Stimulated activated CD4-positive, alpha-beta T cell treated with anti-CD3 and anti-CD28 coated beads, Interleukin-15, amount 100 ng/mL, for 1 hour (primary cell): ENCODE measurements at regions not wholly inside any gene's neighbourhood (a gene's known extent, or its start where the extent isn't known, plus 50 kb on each side); places are given as distances from the start of the nearest gene placed in this dataset.
"Not testable (repeated sequence)": the region's sequence is repeated elsewhere in the genome, so short reads cannot be mapped to it uniquely, and the experiment has no call there.

Source experiments
- DNase-seq, 2 donors: peaks; one replicate each; pipeline ENCODE4 v3.0.0-alpha.2; 2020; ENCODE audit warnings: low read depth in 1 of 2, low spot score in 1 of 2

DNA sequence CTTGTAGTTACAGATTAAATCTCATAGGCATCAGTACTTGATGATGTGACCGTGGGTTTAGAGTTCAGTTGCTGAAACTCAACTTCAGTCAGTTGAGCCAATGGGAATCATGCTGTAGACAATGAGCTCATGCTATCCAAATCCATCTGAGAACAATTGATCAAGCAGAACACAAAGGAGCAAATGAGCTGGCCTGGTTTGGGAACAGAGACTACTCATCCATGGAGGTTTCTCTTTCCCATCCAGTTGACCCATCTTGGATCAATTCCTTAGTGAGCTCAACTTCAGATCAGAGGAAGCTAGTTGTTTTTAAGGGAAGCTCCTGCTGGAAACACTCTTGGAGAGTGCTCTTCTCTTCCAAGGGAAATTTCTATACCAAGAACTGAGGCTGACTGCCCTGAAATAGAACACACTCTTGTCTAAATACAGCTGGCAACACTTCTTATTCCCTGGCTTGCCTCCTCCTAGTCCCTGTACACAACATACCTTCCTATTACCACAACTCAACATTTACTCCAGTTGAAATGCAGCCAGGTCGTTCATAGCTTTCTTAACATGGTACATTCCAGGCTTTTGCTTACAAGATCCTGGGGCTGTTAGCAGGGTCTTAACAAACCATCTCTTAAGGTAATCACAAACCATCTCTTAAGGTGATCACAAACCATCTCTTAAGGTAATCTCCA, 203.9 kb upstream of the PRDM1 start:
- no peak for DNase-seq

DNA sequence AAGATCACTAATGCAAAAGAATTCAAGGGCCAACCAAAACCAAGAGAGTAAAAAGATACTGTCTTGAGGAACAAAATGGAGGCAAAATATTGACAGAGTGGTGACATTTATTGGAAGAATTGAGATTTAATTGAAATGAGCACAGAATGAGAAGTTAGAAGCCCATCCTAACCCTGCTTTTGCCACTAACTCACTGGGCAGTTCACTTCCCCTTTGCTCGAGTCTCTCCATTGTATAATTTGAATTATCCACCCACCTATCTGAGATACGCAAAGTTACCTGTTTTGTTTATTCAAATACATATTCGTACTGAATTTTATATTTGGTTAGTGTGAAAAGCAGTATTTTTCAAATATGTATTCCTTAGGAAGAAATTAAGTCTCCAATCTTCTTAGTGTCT, 204.5 kb upstream of the PRDM1 start:
- DNase-seq = no peak

DNA sequence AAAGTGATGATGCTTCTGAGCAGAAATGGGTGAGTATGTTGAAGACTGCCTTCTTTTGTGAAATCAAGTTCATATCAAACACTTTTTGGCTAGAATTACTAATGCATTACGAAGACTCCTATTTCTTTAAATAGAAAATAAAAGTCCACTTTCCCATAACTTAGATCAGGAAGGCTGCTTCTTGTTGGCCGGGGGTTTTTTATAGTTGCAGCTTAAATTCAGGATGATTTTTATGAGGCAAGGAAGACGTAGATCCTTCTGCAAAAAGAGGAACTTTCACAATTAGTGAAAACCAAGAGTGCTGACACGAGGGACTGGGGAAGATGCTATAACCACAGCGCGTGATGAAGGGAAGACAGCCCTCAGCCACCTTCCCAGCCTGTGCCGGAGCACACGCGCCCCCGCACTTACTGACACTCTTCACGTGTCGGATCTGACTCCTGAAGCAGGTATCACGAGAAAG, 206.1 kb upstream of the PRDM1 start:
- DNase-seq = peak in 1 of 2 donors; percentile 1

DNA sequence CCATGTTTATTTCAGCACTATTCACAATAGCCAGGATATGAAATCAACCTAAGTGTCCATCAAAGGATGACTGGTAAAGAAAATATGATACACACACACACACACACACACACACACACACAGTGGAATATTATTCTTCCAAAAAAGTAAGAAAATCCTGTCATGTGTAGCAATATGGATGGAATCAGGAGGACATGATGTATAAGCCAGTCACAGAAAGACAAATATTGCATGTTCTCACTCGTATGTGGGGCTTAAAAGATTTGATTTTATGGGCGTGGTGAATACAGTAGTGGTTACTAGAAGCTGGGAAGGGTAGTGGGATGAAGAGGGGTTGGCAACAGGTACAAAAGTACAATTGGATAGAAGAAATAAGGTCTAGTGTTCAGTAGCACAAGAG, 207.0 kb upstream of the PRDM1 start:
- no peak for DNase-seq

DNA sequence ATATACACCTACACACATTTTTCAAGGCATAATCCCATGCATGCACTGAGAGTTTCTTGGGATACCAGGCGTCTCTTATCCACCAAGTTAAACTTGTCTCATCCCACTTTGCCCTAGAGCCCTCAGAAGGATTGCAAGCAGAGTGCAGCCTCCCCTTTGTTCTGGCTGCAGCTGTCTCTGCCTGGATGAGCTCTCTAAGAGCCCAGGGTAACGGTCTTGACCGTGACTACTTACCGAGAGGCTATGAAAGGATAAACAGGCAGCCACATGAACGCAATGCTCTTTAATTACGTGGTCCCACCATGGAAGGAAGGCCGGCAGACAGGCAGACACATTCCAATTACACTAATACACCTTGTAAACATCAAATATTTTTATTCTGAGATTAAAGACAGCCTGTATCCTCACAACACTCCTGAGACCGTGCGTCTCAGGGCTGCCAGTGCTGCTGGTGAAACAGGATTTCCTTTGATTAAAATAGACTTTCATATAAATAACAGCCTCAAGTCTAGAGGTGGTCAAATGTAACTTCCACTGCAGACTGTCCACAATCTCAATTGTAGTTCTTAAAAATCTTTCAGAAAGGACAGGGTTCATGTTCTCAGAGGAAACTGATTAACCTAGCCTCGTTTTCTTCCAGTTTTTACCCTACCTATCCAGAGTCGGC, 210.0 kb upstream of the PRDM1 start:
- DNase-seq = no peak

DNA sequence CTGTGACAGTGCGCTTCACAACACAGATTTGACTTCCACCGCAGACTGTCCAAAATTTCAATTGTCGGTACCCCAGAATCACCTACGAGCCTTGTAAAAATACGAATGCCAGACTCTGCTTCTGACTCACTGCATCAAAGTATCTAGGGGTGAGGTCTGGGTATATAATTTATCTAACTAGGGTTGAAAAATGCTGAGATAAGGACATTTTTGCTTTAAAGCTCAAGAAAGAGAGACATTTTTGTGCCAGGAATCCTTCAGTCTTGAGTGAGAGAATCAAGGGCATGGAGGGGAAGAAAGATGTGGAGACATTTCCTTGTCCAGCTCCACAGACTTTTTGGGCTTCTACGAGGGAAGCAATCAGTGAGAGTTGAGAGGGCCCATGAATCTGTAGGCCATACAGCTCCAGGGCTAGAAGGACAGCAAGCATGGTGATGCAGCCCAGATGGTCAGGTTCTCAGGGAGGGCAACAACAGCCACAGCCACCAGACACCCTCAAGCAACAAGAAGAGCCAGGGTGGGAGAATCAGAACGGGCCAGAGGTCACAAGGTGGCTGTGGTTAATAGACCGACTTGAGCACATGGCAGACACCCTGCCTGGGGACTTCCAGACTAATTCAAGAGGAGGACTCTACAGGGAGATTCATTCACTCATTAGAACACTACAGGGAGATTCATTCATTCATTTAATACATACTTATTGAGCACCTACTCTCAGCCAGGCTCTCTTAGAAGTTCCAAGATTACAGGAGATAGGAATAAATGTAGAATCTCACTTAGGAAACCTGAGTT, 211.1 kb upstream of the PRDM1 start:
- no peak for DNase-seq

DNA sequence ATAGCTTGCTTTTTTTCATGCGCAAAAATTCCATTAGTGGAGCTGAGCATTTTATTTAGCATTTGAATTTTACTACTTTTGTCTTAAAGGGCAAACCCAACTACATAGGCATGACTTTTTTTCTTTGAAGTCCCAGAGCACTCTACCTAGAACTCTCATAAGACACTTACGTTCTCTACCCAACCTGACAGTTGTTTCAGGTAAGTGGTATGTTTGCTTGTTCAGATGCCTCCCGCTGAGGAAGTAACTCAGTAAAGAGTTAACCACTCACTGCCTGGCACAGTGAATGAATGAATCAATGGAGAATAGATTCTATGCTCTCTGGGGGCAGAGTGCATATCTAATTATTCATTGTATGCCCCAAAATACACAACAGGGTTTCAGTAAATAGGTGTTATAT, 212.3 kb upstream of the PRDM1 start:
- DNase-seq = no peak

DNA sequence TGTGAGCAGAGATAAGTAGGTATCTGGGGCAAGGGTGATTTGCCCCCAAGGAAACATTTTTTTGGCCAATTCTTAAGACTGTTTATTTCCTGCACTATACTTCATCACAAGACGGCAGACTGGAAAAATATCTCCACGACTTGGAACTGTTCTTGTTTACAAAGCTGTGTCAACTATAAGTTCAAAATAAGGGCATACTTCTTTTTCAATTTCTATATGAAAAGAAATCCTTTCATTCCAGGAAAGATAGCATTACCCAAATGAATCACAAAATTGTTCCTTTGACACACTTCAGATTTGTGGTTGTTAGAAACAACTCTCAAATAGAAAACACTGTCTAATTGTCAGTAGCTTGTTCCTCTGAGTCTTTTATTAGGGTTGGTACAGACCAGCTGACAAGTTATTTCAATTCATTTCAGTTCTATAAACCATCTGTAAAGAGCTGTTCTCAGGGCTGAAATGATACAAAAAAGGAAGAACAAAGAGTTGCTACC, 212.9 kb upstream of the PRDM1 start:
- DNase-seq = no peak

DNA sequence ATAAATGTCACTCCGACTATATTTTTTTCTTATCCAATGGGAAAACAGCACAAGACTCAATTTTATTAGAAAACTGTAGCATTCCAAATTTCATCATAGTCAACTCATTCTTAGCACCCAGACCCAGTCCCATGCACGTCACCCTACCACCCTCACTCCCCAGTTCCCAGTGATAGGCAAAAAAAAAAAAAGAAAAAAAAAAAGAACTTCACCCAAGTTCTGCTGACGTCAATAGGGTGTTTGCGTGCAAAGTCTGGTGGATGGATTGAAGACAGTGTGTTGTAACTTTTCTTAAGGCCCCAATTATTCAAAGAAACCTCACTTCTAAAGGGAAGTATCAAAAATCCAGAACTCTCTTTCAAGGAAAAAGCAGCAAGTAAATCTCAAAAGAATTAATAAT, 213.9 kb upstream of the PRDM1 start:
- no peak for DNase-seq

DNA sequence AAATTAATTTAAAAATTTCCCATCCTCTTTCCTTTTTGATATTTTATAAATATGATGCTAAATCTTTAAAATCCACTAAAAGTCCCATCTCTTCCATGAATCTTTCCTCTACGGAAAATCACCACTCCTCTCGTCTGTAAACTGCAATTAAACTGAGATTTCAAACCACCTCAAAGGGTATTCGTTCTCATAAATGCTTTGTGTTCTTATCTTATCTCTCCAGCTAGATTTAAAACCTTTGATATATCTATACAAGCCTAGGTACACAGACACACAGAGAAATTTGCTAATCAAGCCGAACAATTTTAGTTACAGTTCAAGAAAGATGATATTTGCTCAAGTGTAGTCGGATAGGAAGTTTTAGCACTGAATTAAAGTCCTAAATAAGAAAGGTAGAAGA, 214.6 kb upstream of the PRDM1 start:
- DNase-seq = no peak

DNA sequence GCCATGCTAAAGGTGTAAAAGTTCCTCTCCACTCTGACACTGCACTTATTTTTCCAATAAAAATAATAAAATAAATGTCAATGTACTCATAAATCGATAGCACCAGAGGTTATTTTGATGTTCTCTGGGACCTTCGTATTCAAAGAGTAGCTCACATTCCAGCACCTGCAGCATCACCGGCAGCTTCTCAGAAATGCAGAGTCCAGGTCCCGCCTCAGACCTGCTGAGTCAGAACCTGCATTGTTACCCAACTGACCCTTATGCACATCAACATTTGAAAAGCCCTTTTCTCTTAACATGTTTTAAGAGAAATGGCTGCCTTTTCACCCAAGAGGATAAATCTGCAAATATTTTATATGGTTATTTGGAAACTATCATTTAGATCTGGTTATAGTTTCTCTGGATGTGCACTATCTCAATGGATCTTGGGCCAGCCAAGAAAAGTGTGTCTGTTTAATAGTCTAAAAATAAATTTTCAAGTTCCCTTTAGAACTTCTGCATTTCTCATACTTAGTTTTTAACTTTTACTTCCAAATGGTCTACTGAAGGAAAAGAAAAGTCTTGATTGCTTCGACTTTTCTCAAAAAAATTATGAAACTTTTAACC, 216.2 kb upstream of the PRDM1 start:
- DNase-seq = no peak

DNA sequence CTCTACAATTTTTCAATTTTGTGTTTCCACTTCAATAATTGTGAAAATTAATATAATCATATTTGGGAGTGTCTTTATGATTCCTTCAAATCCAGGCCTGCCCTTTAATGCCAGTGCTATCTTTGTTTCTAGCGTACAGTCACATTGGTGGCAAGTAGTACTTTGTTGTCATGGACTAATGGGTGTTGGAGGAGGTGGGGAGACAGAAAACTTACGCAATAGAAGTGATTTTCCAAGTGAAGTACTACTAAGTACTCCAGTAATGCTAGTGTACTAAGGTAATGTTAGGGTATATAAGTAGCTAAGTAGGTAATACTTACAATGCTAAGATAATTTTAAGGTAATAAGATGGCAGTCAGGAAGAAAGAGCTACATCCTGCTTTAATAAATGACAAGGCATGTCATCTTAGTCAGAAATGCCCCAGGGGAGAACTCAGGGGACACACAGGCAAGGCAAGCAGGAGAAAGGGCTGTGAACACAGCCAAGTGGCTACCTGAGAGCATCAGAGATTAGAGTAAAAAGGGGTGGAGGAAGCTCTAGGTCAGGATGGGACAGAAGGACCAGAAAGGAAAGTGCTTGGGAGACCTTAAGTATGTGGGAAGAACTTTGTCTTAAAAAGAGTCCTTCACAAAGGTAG, 217.2 kb upstream of the PRDM1 start:
- no peak for DNase-seq

DNA sequence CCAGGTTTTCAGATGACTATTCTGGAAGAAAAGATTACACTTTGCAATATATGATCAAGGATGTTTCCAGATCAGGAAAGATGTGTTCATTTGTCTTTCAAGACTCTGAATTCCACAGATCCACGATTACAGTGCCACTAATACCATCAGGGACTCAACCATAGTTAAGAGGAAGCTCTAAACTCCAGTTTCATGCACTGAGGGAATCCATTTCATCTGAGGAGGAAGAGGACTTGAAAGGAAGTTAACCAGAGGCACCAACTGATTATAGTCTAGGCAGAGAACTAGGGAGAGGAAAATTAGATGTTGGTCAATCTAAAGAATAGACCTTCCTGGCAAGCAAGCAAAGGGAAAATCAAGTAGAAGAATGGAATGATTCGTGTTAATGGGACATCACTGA, 218.3 kb upstream of the PRDM1 start:
- DNase-seq = no peak

DNA sequence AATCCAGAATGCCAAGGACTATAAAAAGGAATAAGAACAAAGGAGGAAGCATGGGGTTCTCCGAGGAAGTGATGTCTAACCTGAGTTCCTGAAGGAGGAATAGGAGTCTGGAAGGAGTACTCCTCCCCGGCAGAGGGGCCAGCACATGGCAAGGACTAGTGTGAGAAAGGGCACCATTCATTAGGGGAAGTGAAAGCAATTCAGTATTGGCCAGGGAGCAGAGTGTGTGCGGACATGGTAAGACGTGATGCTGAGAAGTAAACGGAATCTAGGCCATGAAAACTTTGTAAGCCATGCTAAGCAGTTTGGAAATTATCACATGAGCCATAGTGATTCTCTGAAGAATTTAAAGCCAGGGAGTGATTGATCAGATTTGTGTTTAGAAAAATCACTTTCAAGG, 218.9 kb upstream of the PRDM1 start:
- DNase-seq = no peak

DNA sequence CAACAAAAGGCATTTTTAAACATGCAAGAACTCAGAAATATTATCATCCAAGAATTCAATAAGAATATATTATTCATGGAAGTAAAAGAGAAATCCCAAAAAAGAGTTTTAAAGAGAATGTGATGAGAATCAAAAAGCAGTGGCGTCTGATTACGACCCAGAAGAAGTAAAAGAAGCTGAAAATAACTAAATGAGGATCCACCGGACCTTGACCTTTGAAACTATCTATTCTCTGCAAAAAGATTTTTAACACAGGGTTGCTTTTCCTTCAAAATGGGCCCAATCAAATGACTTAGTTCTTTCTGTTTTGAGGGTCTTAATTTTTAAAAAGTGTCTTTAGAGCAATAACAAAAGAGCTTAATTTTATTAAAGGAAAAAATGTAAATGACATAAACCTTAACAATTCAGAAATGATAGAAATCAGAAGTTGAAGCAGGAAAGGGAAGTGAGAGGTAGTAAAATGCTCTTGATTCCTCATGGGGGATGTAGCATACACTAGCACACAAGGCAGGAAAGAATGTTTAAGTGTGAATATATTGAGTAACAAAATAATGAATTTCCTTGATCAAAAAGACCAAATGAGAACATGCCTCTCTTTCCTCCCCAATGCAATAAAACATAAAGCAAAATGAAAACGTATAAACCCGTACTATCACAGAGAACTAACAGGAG, 223.1 kb upstream of the PRDM1 start:
- no peak for DNase-seq

DNA sequence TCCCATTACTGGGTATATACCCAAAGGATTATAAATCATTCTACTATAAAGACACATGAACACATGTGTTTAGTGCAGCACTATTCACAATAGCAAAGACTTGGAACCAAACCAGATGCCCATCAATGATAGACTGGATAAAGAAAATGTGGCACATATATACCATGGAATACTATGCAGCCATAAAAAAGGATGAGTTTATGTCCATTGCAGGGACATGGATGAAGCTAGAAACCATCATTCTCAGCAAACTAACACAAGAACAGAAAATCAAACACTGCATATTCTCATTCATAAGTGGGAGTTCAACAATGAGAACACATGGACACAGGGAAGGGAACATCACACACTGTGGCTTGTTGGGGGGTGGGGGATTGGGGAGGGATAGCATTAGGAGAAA, 225.2 kb upstream of the PRDM1 start:
- DNase-seq = not testable (repeated sequence)

DNA sequence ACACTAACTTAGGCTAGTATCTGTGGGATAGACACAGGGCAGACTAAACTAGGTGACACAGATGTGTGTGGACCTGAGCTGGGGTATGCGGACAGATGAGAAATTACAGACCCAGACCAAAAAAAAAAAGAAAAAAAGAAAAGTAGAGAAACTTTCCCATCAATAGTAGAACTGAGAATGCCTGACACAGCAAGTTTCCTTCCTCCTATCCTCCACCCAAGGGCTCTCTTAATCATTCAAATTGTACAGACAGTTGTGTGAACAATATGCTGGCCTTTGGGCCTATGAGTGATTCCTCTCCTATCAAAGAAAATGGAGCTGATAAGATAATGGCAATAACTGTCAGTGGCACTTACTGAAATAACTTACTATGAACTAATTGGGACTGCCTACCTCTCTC, 226.7 kb upstream of the PRDM1 start:
- DNase-seq = no peak

DNA sequence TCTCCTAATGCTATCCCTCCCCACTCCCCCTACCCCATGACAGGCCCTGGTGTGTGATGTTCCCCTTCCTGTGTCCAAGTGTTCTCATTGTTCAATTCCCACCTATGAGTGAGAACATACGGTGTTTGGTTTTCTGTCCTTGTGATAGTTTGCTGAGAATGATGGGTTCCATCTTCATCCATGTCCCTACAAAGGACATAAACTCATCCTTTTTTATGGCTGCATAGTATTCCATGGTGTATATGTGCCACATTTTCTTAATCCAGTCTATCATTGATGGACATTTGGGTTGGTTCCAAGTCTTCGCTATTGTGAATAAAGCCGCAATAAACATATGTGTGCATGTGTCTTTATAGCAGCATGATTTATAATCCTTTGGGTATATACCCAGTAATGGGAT, 227.5 kb upstream of the PRDM1 start:
- not testable (repeated sequence) for DNase-seq

DNA sequence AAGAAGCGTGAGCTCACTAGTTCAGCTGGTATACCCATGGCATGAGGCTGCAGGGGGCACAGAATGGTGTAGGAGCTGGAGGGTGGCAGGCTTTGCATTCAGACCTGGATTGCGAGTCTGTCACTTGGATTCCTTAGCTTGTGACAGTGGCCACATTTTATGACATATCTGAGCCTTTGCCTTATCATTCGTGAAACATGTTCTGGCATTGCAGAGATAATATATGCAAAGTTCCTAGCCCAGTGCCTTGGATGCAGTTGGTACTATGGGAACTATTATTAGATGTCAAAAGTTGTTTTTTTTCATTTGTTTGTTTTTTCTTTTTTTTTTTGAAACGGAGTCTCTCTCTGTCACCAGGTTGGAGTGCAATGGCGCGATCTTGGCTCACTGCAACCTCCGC, 230.7 kb upstream of the PRDM1 start:
- no peak for DNase-seq

DNA sequence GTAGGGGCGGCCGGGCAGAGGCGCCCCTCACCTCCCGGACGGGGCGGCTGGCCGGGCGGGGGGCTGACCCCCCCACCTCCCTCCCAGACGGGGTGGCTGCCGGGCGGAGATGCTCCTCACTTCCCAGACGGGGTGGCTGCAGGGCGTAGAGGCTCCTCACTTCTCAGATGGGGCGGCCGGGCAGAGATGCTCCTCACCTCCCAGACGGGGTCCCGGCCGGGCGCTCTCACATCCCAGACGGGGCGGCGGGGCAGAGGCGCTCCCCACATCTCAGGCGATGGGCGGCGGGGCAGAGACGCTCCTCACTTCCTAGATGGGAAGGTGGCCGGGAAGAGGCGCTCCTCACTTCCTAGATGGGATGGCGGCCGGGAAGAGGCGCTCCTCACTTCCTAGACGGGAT, 232.2 kb upstream of the PRDM1 start:
- not testable (repeated sequence) for DNase-seq

DNA sequence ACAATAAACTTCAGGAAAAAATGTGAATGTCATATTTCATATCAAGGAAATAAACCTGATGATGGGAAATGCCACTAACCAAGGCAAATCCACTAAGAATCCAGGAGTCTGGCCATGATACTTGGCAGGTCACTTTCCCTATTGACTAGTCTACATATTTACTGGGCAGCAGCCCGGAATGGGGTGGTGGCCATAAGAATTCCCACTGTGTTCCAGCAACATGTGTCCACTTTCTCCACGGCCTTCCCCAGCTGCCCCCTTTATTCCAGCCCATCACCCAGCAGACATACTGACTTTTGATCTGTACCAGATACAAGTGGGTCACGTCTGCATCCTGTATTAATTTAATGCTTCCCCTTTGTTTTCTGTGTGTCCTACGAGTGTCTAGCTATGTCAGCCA, 234.5 kb upstream of the PRDM1 start:
- DNase-seq = no peak
